Activated CD8-positive, alpha-beta memory T cell treated with anti-CD3 and anti-CD28 coated beads, Interleukin-2, amount 10 ng/mL, durations not matched to agents 7 days and 5 days (primary cell): ENCODE measurements at regions not wholly inside any gene's neighbourhood (a gene's known extent, or its start where the extent isn't known, plus 50 kb on each side); places are given as distances from the start of the nearest gene placed in this dataset.

ENCODE experiments used
- ATAC-seq: fragments of 150-1000 bp; cut with Tn5 transposase; one replicate; pipeline ENCODE4 v1.10.0; 2021; ENCODE audit warnings: moderate library complexity
- CTCF ChIA-PET: fragments of 350-600 bp; sonication (Branson Sonifier 250); formaldehyde crosslinking; loops from one replicate; lab custom pipeline; 2021; ENCODE audit warnings: antibody characterized with exemption; lab: Charles Lee
- DNase-seq: peaks from one replicate; pipeline ENCODE4 v3.0.0-alpha.2; 2020
- H3K27ac Mint-ChIP-seq: one replicate; pipeline ENCODE4 v1.8.0; 2021; ENCODE audit warnings: mild to moderate bottlenecking, mixed read lengths
- H3K27me3 Mint-ChIP-seq: one replicate; pipeline ENCODE4 v1.8.0; 2021; ENCODE audit warnings: mixed read lengths
- H3K36me3 Mint-ChIP-seq: one replicate; pipeline ENCODE4 v1.8.0; 2021; ENCODE audit warnings: mild to moderate bottlenecking, mixed read lengths
- H3K4me1 Mint-ChIP-seq: one replicate; pipeline ENCODE4 v1.8.0; 2021; ENCODE audit warnings: mixed read lengths
- H3K4me3 Mint-ChIP-seq: one replicate; pipeline ENCODE4 v1.8.0; 2021; ENCODE audit warnings: mild to moderate bottlenecking, moderate library complexity, mixed read lengths
- H3K9me3 Mint-ChIP-seq: one replicate; pipeline ENCODE4 v1.8.0; 2022; ENCODE audit warnings: low read depth, mixed read lengths

- Mint-ChIP-seq H3K36me3 (no peaks in the 10 kb centered on the region), H3K4me3 (no peak overlapping the region), H3K9me3 (no peaks in the 10 kb centered on the region), H3K27me3 (peaks cover 10% of the 10 kb centered on the region), H3K27ac (no peak overlapping the region), H3K4me1 (peaks cover 31% of the 10 kb centered on the region)
- no peak for ATAC-seq
- no peak for DNase-seq
- CTCF ChIA-PET: interaction anchor here (1.4 kb wide), 1 partner anchor 206 kb away, joined by 6 read pairs; no protein-coding TSS in a partner anchor
Measured at GRCh38 chr10:78253063-78253853, 219.6 kb downstream of the RPS24 start.

GRCh38 chr10:78254013-78254412, 220.3 kb downstream of the RPS24 start:
- Mint-ChIP-seq H3K4me1 (peaks cover 24% of the 10 kb centered on the region), H3K36me3 (no peaks in the 10 kb centered on the region), H3K4me3 (no peak overlapping the region), H3K27ac (no peak overlapping the region), H3K9me3 (no peaks in the 10 kb centered on the region), H3K27me3 (peaks cover 10% of the 10 kb centered on the region)
- CTCF ChIA-PET: no interaction called here
- no peak for ATAC-seq
- no peak for DNase-seq

GRCh38 chr10:78255214-78255613, 221.6 kb downstream of the RPS24 start:
- ATAC-seq (no peak), DNase-seq (no peak)
- no peak overlapping the region for H3K4me3 Mint-ChIP-seq
- H3K36me3 Mint-ChIP-seq: no peaks in the 10 kb centered on the region
- CTCF ChIA-PET: no interaction called here
- no peaks in the 10 kb centered on the region for H3K9me3 Mint-ChIP-seq
- peaks cover 12% of the 10 kb centered on the region for H3K4me1 Mint-ChIP-seq
- H3K27me3 Mint-ChIP-seq: peaks cover 13% of the 10 kb centered on the region
- H3K27ac Mint-ChIP-seq: no peak overlapping the region

GRCh38 chr10:78255796-78256638, 222.4 kb downstream of the RPS24 start:
- Mint-ChIP-seq H3K27ac (no peak overlapping the region), H3K4me3 (no peak overlapping the region), H3K27me3 (peaks cover 13% of the 10 kb centered on the region), H3K36me3 (no peaks in the 10 kb centered on the region), H3K4me1 (peaks cover 4% of the 10 kb centered on the region), H3K9me3 (no peaks in the 10 kb centered on the region)
- DNase-seq (no peak), ATAC-seq (no peak)
- CTCF ChIA-PET: no interaction called here

GRCh38 chr10:78258323-78259030, 224.8 kb downstream of the RPS24 start:
- no peak for DNase-seq

GRCh38 chr10:78259391-78259790, 225.7 kb downstream of the RPS24 start:
- H3K4me1 Mint-ChIP-seq: no peaks in the 10 kb centered on the region
- H3K27ac Mint-ChIP-seq: no peak overlapping the region
- peaks cover 18% of the 10 kb centered on the region for H3K27me3 Mint-ChIP-seq
- no peaks in the 10 kb centered on the region for H3K36me3 Mint-ChIP-seq
- H3K4me3 Mint-ChIP-seq: no peak overlapping the region
- CTCF ChIA-PET: interaction anchor here (1.8 kb wide), 1 partner anchor 43 kb away, joined by 5 read pairs; no protein-coding TSS in a partner anchor
- DNase-seq: no peak
- no peaks in the 10 kb centered on the region for H3K9me3 Mint-ChIP-seq
- no peak for ATAC-seq

More at GRCh38 chr10:78258323-78259030, 224.8 kb downstream of the RPS24 start:
- Mint-ChIP-seq H3K4me1 (no peaks in the 10 kb centered on the region), H3K4me3 (no peak overlapping the region), H3K36me3 (no peaks in the 10 kb centered on the region), H3K27me3 (peaks cover 18% of the 10 kb centered on the region), H3K27ac (no peak overlapping the region), H3K9me3 (no peaks in the 10 kb centered on the region)
- CTCF ChIA-PET: interaction anchor here (1.8 kb wide), 1 partner anchor 44 kb away, joined by 5 read pairs; no protein-coding TSS in a partner anchor
- ATAC-seq: no peak

- Mint-ChIP-seq H3K4me1 (no peaks in the 10 kb centered on the region), H3K27ac (no peak overlapping the region), H3K4me3 (no peak overlapping the region), H3K36me3 (no peaks in the 10 kb centered on the region), H3K27me3 (peaks cover 18% of the 10 kb centered on the region), H3K9me3 (no peaks in the 10 kb centered on the region)
- ATAC-seq: no peak
- CTCF ChIA-PET: interaction anchor here (1.3 kb wide), 1 partner anchor 42 kb away, joined by 4 read pairs; no protein-coding TSS in a partner anchor
- DNase-seq: no peak
Measured at GRCh38 chr10:78260141-78260540, 226.5 kb downstream of the RPS24 start.

GRCh38 chr10:78260680-78261079, 227.0 kb downstream of the RPS24 start:
- H3K27ac Mint-ChIP-seq: no peak overlapping the region
- H3K4me3 Mint-ChIP-seq: no peak overlapping the region
- DNase-seq (no peak), ATAC-seq (no peak)
- no peaks in the 10 kb centered on the region for H3K4me1 Mint-ChIP-seq
- peaks cover 18% of the 10 kb centered on the region for H3K27me3 Mint-ChIP-seq
- CTCF ChIA-PET: interaction anchor here (1.3 kb wide), 1 partner anchor 41 kb away, joined by 4 read pairs; no protein-coding TSS in a partner anchor
- H3K9me3 Mint-ChIP-seq: no peaks in the 10 kb centered on the region
- no peaks in the 10 kb centered on the region for H3K36me3 Mint-ChIP-seq

GRCh38 chr10:78261291-78261690, 227.6 kb downstream of the RPS24 start:
- H3K27ac Mint-ChIP-seq: no peak overlapping the region
- no peaks in the 10 kb centered on the region for H3K9me3 Mint-ChIP-seq
- H3K4me1 Mint-ChIP-seq: no peaks in the 10 kb centered on the region
- DNase-seq (no peak), ATAC-seq (no peak)
- CTCF ChIA-PET: interaction anchor here (1.3 kb wide), 1 partner anchor 41 kb away, joined by 4 read pairs; no protein-coding TSS in a partner anchor
- H3K4me3 Mint-ChIP-seq: no peak overlapping the region
- no peaks in the 10 kb centered on the region for H3K36me3 Mint-ChIP-seq
- H3K27me3 Mint-ChIP-seq: peaks cover 18% of the 10 kb centered on the region

- H3K27me3 Mint-ChIP-seq: peaks cover 17% of the 10 kb centered on the region
- H3K27ac Mint-ChIP-seq: no peak overlapping the region
- ATAC-seq: no peak
- H3K36me3 Mint-ChIP-seq: no peaks in the 10 kb centered on the region
- CTCF ChIA-PET: no interaction called here
- no peaks in the 10 kb centered on the region for H3K4me1 Mint-ChIP-seq
- no peak for DNase-seq
- H3K9me3 Mint-ChIP-seq: no peaks in the 10 kb centered on the region
- H3K4me3 Mint-ChIP-seq: no peak overlapping the region
Measured at GRCh38 chr10:78262860-78263259, 229.2 kb downstream of the RPS24 start.

- H3K27ac Mint-ChIP-seq: no peak overlapping the region
- no peaks in the 10 kb centered on the region for H3K36me3 Mint-ChIP-seq
- no peaks in the 10 kb centered on the region for H3K4me1 Mint-ChIP-seq
- peaks cover 19% of the 10 kb centered on the region for H3K27me3 Mint-ChIP-seq
- H3K9me3 Mint-ChIP-seq: no peaks in the 10 kb centered on the region
- no peak for DNase-seq
- no peak for ATAC-seq
- CTCF ChIA-PET: no interaction called here
- no peak overlapping the region for H3K4me3 Mint-ChIP-seq
Measured at GRCh38 chr10:78263521-78263988, 229.9 kb downstream of the RPS24 start.

GRCh38 chr10:78264361-78264760, 230.7 kb downstream of the RPS24 start:
- CTCF ChIA-PET: no interaction called here
- Mint-ChIP-seq H3K9me3 (no peaks in the 10 kb centered on the region), H3K36me3 (no peaks in the 10 kb centered on the region), H3K27ac (no peak overlapping the region), H3K27me3 (peaks cover 17% of the 10 kb centered on the region), H3K4me3 (no peak overlapping the region), H3K4me1 (no peaks in the 10 kb centered on the region)
- no peak for ATAC-seq
- DNase-seq: no peak
